H1 (cell line): ENCODE measurements at regions not wholly inside any gene's neighbourhood (a gene's known extent, or its start where the extent isn't known, plus 50 kb on each side); places are given as distances from the start of the nearest gene placed in this dataset.
"Not testable (repeated sequence)": the region's sequence is repeated elsewhere in the genome, so short reads cannot be mapped to it uniquely, and the experiment has no call there.

Experiments used
- CTCF ChIA-PET: fragments of 300-600 bp; sonication (Branson Sonifier 250); formaldehyde crosslinking; loops from one replicate; lab custom pipeline; 2021; ENCODE audit not compliant: partially characterized antibody; lab: Charles Lee
- POLR2A ChIA-PET: fragments of 300-600 bp; sonication (Branson Sonifier 250); formaldehyde crosslinking; loops from one replicate; lab custom pipeline; 2021; ENCODE audit warnings: inconsistent platforms; ENCODE audit not compliant: partially characterized antibody; lab: Charles Lee
- DNase-seq, 2 experiments: peaks; one replicate each; pipeline versions ENCODE4 v3.0.0 to v3.0.0-alpha.2; 2010 to 2022; ENCODE audit warnings: low spot score in 2 of 2, low read depth in 1 of 2, mixed read lengths in 1 of 2
- FAIRE-seq: peaks from 2 replicates; lab custom pipeline; 2011; peaks lifted over from hg19 to GRCh38; lab: Jason Lieb, UNC
- H2AFZ ChIP-seq: 2 replicates; pipeline ENCODE4 v1.8.1; 2012; ENCODE audit warnings: low read length, inconsistent platforms
- H2AK5ac ChIP-seq: 2 replicates; pipeline ENCODE4 v1.6.1; 2013; ENCODE audit warnings: low read depth, low read length
- H2BK120ac ChIP-seq: replicated peaks from 2 replicates; pipeline ENCODE3; 2013; ENCODE audit warnings: low read depth, low read length, inconsistent platforms
- H2BK12ac ChIP-seq: 2 replicates; pipeline ENCODE4 v1.6.1; 2013; ENCODE audit warnings: low read depth, low read length
- H2BK15ac ChIP-seq: 2 replicates; pipeline ENCODE4 v1.6.1; 2013; ENCODE audit warnings: low read length
- H2BK20ac ChIP-seq: 2 replicates; pipeline ENCODE4 v1.6.1; 2013; ENCODE audit warnings: low read length
- H2BK5ac ChIP-seq: 2 replicates; pipeline ENCODE4 v1.6.1; 2013; ENCODE audit warnings: low read depth, low read length
- H3K14ac ChIP-seq: 2 replicates; pipeline ENCODE4 v1.6.1; 2013; ENCODE audit warnings: inconsistent platforms; ENCODE audit not compliant: insufficient read length
- H3K18ac ChIP-seq: 2 replicates; pipeline ENCODE4 v1.6.1; 2013; ENCODE audit warnings: low read length; ENCODE audit errors: extremely low read depth
- H3K23ac ChIP-seq: 2 replicates; pipeline ENCODE4 v1.6.1; 2013; ENCODE audit warnings: inconsistent platforms; ENCODE audit not compliant: insufficient read length
- H3K23me2 ChIP-seq: 2 replicates; pipeline ENCODE4 v1.6.1; 2013; ENCODE audit warnings: low read depth, low read length
- H3K27ac ChIP-seq: 2 replicates; pipeline ENCODE4 v1.6.1; 2011; ENCODE audit warnings: low read depth, low read length, inconsistent platforms
- H3K27me3 ChIP-seq, 4 experiments: replicated peaks in 1 of 4; 1 replicate in 1 of 4; 2 replicates in 3 of 4; pipeline versions ENCODE4 v1.6.1 to v1.8.1; 2011 to 2013; ENCODE audit warnings: low read length in 3 of 4, mild to moderate bottlenecking in 3 of 4, inconsistent platforms in 2 of 4, mixed read lengths in 2 of 4, moderate library complexity in 1 of 4; ENCODE audit not compliant: control insufficient read depth in 3 of 4, insufficient read depth in 3 of 4; ENCODE audit errors: extremely low read depth in 1 of 4
- H3K36me3 ChIP-seq, 4 experiments: 2 replicates each; pipeline versions ENCODE4 v1.6.1 to v1.8.1; 2011 to 2013; ENCODE audit warnings: mild to moderate bottlenecking in 4 of 4, low read length in 3 of 4, moderate library complexity in 2 of 4, control low read depth in 1 of 4, inconsistent platforms in 1 of 4; ENCODE audit not compliant: insufficient read depth in 4 of 4, control insufficient read depth in 2 of 4
- H3K4ac ChIP-seq: replicated peaks from 2 replicates; pipeline ENCODE3; 2013; ENCODE audit warnings: low read length, low read depth, mixed read lengths, inconsistent platforms; ENCODE audit not compliant: insufficient read length
- H3K4me1 ChIP-seq, 4 experiments: replicated peaks in 1 of 4; 1 replicate in 1 of 4; 2 replicates in 3 of 4; pipeline versions ENCODE4 v1.6.1 to v1.8.1; 2011 to 2013; ENCODE audit warnings: low read length in 3 of 4, inconsistent platforms in 2 of 4, mixed read lengths in 1 of 4; ENCODE audit not compliant: insufficient read depth in 4 of 4, control insufficient read depth in 3 of 4
- H3K4me2 ChIP-seq, 2 experiments: 2 replicates each; pipeline versions ENCODE4 v1.6.1 to v1.8.1; 2011 to 2013; ENCODE audit warnings: low read depth in 2 of 2, low read length in 2 of 2, control low read depth in 1 of 2, inconsistent platforms in 1 of 2, mild to moderate bottlenecking in 1 of 2; ENCODE audit not compliant: insufficient read depth in 1 of 2
- H3K4me3 ChIP-seq, 4 experiments: fragments of 200-600, 300-600 bp in 1 of 4; sonication (generic), shearing (Covaris generic), sonication (Bioruptor Twin) in 1 of 4; 2 replicates each; pipeline versions ENCODE4 v1.5.1 to v1.8.1; 2011 to 2016; ENCODE audit warnings: low read length in 4 of 4, low read depth in 3 of 4, control low read depth in 2 of 4, inconsistent platforms in 2 of 4, mild to moderate bottlenecking in 2 of 4, mixed read lengths in 1 of 4, moderate library complexity in 1 of 4; ENCODE audit not compliant: insufficient read depth in 2 of 4; ENCODE audit errors: extremely low read depth in 1 of 4
- H3K56ac ChIP-seq: replicated peaks from 2 replicates; pipeline ENCODE3; 2013; ENCODE audit warnings: low read depth, mild to moderate bottlenecking, mixed read lengths, low read length, inconsistent platforms; ENCODE audit not compliant: insufficient read length
- H3K79me1 ChIP-seq: 2 replicates; pipeline ENCODE4 v1.6.1; 2013; ENCODE audit warnings: low read depth, low read length, control low read depth
- H3K79me2 ChIP-seq, 2 experiments: 2 replicates each; pipeline versions ENCODE4 v1.6.1 to v1.8.1; 2012 to 2013; ENCODE audit warnings: low read length in 2 of 2, mild to moderate bottlenecking in 2 of 2, inconsistent platforms in 1 of 2; ENCODE audit not compliant: insufficient read depth in 2 of 2, control insufficient read depth in 1 of 2
- H3K9ac ChIP-seq, 4 experiments: replicated peaks in 1 of 4; 1 replicate in 1 of 4; 2 replicates in 3 of 4; pipeline versions ENCODE4 v1.6.1 to v1.8.1; 2011 to 2013; ENCODE audit warnings: low read depth in 3 of 4, low read length in 3 of 4, control low read depth in 2 of 4, mild to moderate bottlenecking in 2 of 4, moderate library complexity in 2 of 4, inconsistent platforms in 1 of 4; ENCODE audit errors: extremely low read depth in 1 of 4
- H3K9me3 ChIP-seq, 2 experiments: 2 replicates each; pipeline versions ENCODE4 v1.6.1 to v1.8.1; 2012 to 2013; ENCODE audit warnings: mild to moderate bottlenecking in 2 of 2, moderate library complexity in 2 of 2, control low read depth in 1 of 2, inconsistent platforms in 1 of 2, low read depth in 1 of 2, low read length in 1 of 2, mixed read lengths in 1 of 2; ENCODE audit not compliant: insufficient read depth in 2 of 2
- H4K20me1 ChIP-seq, 2 experiments: replicated peaks in 1 of 2; 2 replicates each; pipeline versions ENCODE3 to v1.8.1; 2011 to 2013; ENCODE audit warnings: inconsistent platforms in 2 of 2, low read length in 2 of 2, mild to moderate bottlenecking in 1 of 2; ENCODE audit not compliant: insufficient read depth in 2 of 2, control insufficient read depth in 1 of 2
- H4K5ac ChIP-seq: 2 replicates; pipeline ENCODE4 v1.6.1; 2013; ENCODE audit warnings: low read length, low read depth, mixed read lengths, inconsistent platforms; ENCODE audit not compliant: insufficient read length
- H4K8ac ChIP-seq: 2 replicates; pipeline ENCODE4 v1.8.0; 2013; ENCODE audit warnings: mild to moderate bottlenecking, moderate library complexity, low read length, inconsistent platforms; ENCODE audit not compliant: insufficient read depth; ENCODE audit errors: extremely low read depth
- H4K91ac ChIP-seq: replicated peaks from 2 replicates; pipeline ENCODE3; 2013; ENCODE audit warnings: low read length, mixed read lengths, inconsistent platforms; ENCODE audit not compliant: insufficient read length
- WGBS, 2 experiments: shearing (Covaris generic) in 1 of 2; methylation state at CpG; one replicate each; pipeline versions ENCODE4 v1.1.6 to v1.1.7; 2013 to 2015; ENCODE audit warnings: low lambda C conversion rate in 2 of 2, mixed read lengths in 2 of 2, inconsistent platforms in 1 of 2, low coverage in 1 of 2, missing lambda C conversion rate in 1 of 2; ENCODE audit not compliant: insufficient replicate concordance in 2 of 2, insufficient coverage in 1 of 2, insufficient read length in 1 of 2; ENCODE audit errors: extremely low coverage in 1 of 2, missing lambda C conversion rate in 1 of 2; 5-methylcytosine and 5-hydroxymethylcytosine counted together

- H4K20me1 ChIP-seq, H3K23ac ChIP-seq, H3K4me2 ChIP-seq, H4K91ac ChIP-seq, H2AFZ ChIP-seq, H2BK15ac ChIP-seq, H4K5ac ChIP-seq, H2AK5ac ChIP-seq, H3K36me3 ChIP-seq, H3K4me1 ChIP-seq, H3K9me3 ChIP-seq, H3K27ac ChIP-seq, H3K4ac ChIP-seq, H3K79me1 ChIP-seq, CTCF ChIA-PET, H3K27me3 ChIP-seq, H3K23me2 ChIP-seq, H3K9ac ChIP-seq, FAIRE-seq, H2BK12ac ChIP-seq, H3K79me2 ChIP-seq, H3K56ac ChIP-seq, H3K14ac ChIP-seq, POLR2A ChIA-PET, H2BK120ac ChIP-seq, H4K8ac ChIP-seq, H3K4me3 ChIP-seq, H3K18ac ChIP-seq, H2BK20ac ChIP-seq, H2BK5ac ChIP-seq: not testable (repeated sequence)
- DNase-seq: peak in 1 of 2 experiments; percentile 41
- 82% methylated on average over 13 of the region's 24 CpGs; no CpG with 5 or more reads in 1 of the 2 experiments for WGBS, 2 experiments
Observed at GRCh38 chr16:29292952-29293471, 113.5 kb downstream of the NPIPB11 start.
